HepG2 (cell line): ENCODE measurements at regions not wholly inside any gene's neighbourhood (a gene's known extent, or its start where the extent isn't known, plus 50 kb on each side); places are given as distances from the start of the nearest gene placed in this dataset.

Source experiments
- ATAC-seq: fragments of 200-7000 bp; cut with Tn5 transposase; 3 replicates; pipeline ENCODE4 v1.9.1; 2020; ENCODE audit warnings: mild to moderate bottlenecking, moderate library complexity
- BruUV-seq: library from RNA; stranded (reverse); fragments of 400-500 nt; replicated peaks from 2 replicates; lab custom pipeline; 2021; lab: Mats Ljungman, UMichigan
- CTCF ChIA-PET: fragments of 300-600 bp; formaldehyde crosslinking; extraction: SDS; loops from one replicate; lab custom pipeline; 2021; ENCODE audit warnings: low total read pairs, inconsistent platforms, low intra/inter-chr PET ratio; lab: Yijun Ruan, JAX
- POLR2A ChIA-PET: fragments of 350-600 bp; sonication (Branson Sonifier 250); formaldehyde crosslinking; loops from one replicate; lab custom pipeline; 2020; ENCODE audit warnings: antibody characterized with exemption, inconsistent platforms; lab: Yijun Ruan, JAX
- DNase-seq: peaks from one replicate; pipeline ENCODE4 v3.0.0-alpha.2; 2015; ENCODE audit warnings: low spot score
- FAIRE-seq: peaks from 3 replicates; lab custom pipeline; 2011; peaks lifted over from hg19 to GRCh38; lab: Jason Lieb, UNC
- H2AFZ ChIP-seq: one replicate; pipeline ENCODE4 v1.6.1; 2011; ENCODE audit warnings: low read length, inconsistent platforms
- H3K27ac ChIP-seq: fragments of 300-600 bp; 3 replicates; pipeline ENCODE4 v1.8.0; 2011; ENCODE audit warnings: mixed run types, mild to moderate bottlenecking, mixed read lengths, low read length, inconsistent platforms; ENCODE audit not compliant: insufficient read depth; ENCODE audit errors: extremely low read length
- H3K27me3 ChIP-seq, 2 experiments: fragments of 200-600 bp in 1 of 2; 2 replicates in 1 of 2; 3 replicates in 1 of 2; pipeline versions ENCODE4 v1.6.0 to v1.8.0; 2011; ENCODE audit warnings: low read length in 2 of 2, mild to moderate bottlenecking in 2 of 2, moderate library complexity in 2 of 2, inconsistent platforms in 1 of 2; ENCODE audit not compliant: insufficient read depth in 2 of 2, control insufficient read depth in 1 of 2
- H3K36me3 ChIP-seq, 2 experiments: fragments of 200-600 bp in 1 of 2; replicated peaks in 1 of 2; 2 replicates in 1 of 2; 3 replicates in 1 of 2; pipeline versions ENCODE4 v1.5.1 to v1.8.0; 2011; ENCODE audit warnings: low read length in 2 of 2, inconsistent platforms in 1 of 2; ENCODE audit not compliant: insufficient read depth in 2 of 2, control insufficient read depth in 1 of 2
- H3K4me1 ChIP-seq: 2 replicates; pipeline ENCODE4 v1.5.1; 2012; ENCODE audit warnings: low read length, inconsistent platforms; ENCODE audit not compliant: insufficient read depth
- H3K4me2 ChIP-seq: 2 replicates; pipeline ENCODE4 v1.6.0; 2011; ENCODE audit warnings: low read depth, low read length, inconsistent platforms
- H3K4me3 ChIP-seq, 3 experiments: fragments of 200-600 bp in 1 of 3; sonication (generic), shearing (Covaris generic) in 1 of 3; replicated peaks in 1 of 3; 2 replicates each; pipeline ENCODE4 v1.5.1; 2011 to 2016; ENCODE audit warnings: low read length in 3 of 3, inconsistent platforms in 2 of 3, low read depth in 2 of 3, mild to moderate bottlenecking in 2 of 3, control low read depth in 1 of 3, mixed read lengths in 1 of 3; ENCODE audit not compliant: insufficient read depth in 1 of 3
- H3K79me2 ChIP-seq: one replicate; pipeline ENCODE4 v1.6.1; 2011; ENCODE audit warnings: low read length, inconsistent platforms; ENCODE audit not compliant: insufficient read depth
- H3K9ac ChIP-seq: 2 replicates; pipeline ENCODE4 v1.6.0; 2011; ENCODE audit warnings: mild to moderate bottlenecking, low read depth, low read length, inconsistent platforms; ENCODE audit not compliant: insufficient read depth
- H3K9me3 ChIP-seq: 2 replicates; pipeline ENCODE4 v1.5.1; 2012; ENCODE audit warnings: mild to moderate bottlenecking, low read length
- H4K20me1 ChIP-seq: 2 replicates; pipeline ENCODE4 v1.6.0; 2011; ENCODE audit warnings: inconsistent platforms, mild to moderate bottlenecking, low read length, moderate library complexity; ENCODE audit not compliant: insufficient read depth
- MAFK ChIP-seq, 2 experiments: IDR thresholded peaks in 1 of 2; conservative IDR thresholded peaks in 1 of 2; 2 replicates each; pipeline ENCODE4 v1.6.1; 2011; ENCODE audit warnings: improper control_type of control experiment in 2 of 2, low read length in 2 of 2
- TIGD3 ChIP-seq: sonication (generic); formaldehyde crosslinking; IDR thresholded peaks from 2 replicates; pipeline ENCODE4 v1.5.1; 2020; ENCODE audit warnings: mild to moderate bottlenecking, missing genetic modification reagents, borderline replicate concordance
- ZNF143 ChIP-seq: sonication (generic); formaldehyde crosslinking; IDR thresholded peaks from 2 replicates; pipeline ENCODE4 v1.4.0; 2020; ENCODE audit warnings: missing genetic modification reagents
- ZNF407 ChIP-seq: sonication (generic); formaldehyde crosslinking; IDR thresholded peaks from one replicate; pipeline ENCODE4 v1.5.1; 2020; ENCODE audit warnings: mild to moderate bottlenecking, missing genetic modification reagents; ENCODE audit errors: not compliant biosample characterization
- WGBS: methylation state at CpG from one replicate; pipeline ENCODE4 v1.1.6; 2017; ENCODE audit warnings: low lambda C conversion rate; 5-methylcytosine and 5-hydroxymethylcytosine counted together
- in situ Hi-C: cut with HindIII; loops from 2 replicates; pipeline ENCODE4 v1.10.0; 2017; ENCODE audit warnings: low pct_unique_long_range_greater_than_20kb; ENCODE audit not compliant: extremely low pct_ligation_motif_present
- intact Hi-C: fragments of 100-400 bp; cut with micrococcal nuclease; formaldehyde crosslinking; loops from one replicate; pipeline ENCODE4 v1.10.0; 2022; ENCODE audit not compliant: unreplicated experiment
- TF ChIP-seq, protein P1 (sequence below): sonication (generic); formaldehyde crosslinking; IDR thresholded peaks from 2 replicates; pipeline ENCODE4 v1.5.0; 2020; ENCODE audit warnings: mild to moderate bottlenecking, missing genetic modification reagents, moderate library complexity
- TF ChIP-seq, protein P2 (sequence below): sonication (generic); formaldehyde crosslinking; IDR thresholded peaks from 2 replicates; pipeline ENCODE4 v1.8.1; 2023; ENCODE audit warnings: missing genetic modification reagents, inconsistent platforms, borderline replicate concordance

- no peak for ATAC-seq
- no peak overlapping the region for H3K27ac ChIP-seq
- 38% methylated on average over 4 of the region's 4 CpGs for WGBS
- POLR2A ChIA-PET = no interaction called here
- H3K4me2 ChIP-seq = no peak overlapping the region
- no peaks in the 10 kb centered on the region for H3K27me3 ChIP-seq
- no peaks in the 10 kb centered on the region for H3K9me3 ChIP-seq
- H3K36me3 ChIP-seq = no peaks in the 10 kb centered on the region
- CTCF ChIA-PET = no interaction called here
- no peak overlapping the region for H3K4me3 ChIP-seq
- in situ Hi-C loops = no loop called here
- FAIRE-seq = no peak
- no peaks in the 10 kb centered on the region for H3K4me1 ChIP-seq
- DNase-seq = no peak
- no peak overlapping the region for H3K9ac ChIP-seq
- no TSS peak for BruUV-seq
- H4K20me1 ChIP-seq = no peaks in the 10 kb centered on the region
- H3K79me2 ChIP-seq = no peaks in the 10 kb centered on the region
- no peak overlapping the region for H2AFZ ChIP-seq
- intact Hi-C loops = no loop called here
- TF ChIP-seq ZNF407 (CRISPR knock-in tag) = no peak
- TF ChIP-seq ZNF143 (CRISPR knock-in tag) = no peak
- TF ChIP-seq, protein P1, sequence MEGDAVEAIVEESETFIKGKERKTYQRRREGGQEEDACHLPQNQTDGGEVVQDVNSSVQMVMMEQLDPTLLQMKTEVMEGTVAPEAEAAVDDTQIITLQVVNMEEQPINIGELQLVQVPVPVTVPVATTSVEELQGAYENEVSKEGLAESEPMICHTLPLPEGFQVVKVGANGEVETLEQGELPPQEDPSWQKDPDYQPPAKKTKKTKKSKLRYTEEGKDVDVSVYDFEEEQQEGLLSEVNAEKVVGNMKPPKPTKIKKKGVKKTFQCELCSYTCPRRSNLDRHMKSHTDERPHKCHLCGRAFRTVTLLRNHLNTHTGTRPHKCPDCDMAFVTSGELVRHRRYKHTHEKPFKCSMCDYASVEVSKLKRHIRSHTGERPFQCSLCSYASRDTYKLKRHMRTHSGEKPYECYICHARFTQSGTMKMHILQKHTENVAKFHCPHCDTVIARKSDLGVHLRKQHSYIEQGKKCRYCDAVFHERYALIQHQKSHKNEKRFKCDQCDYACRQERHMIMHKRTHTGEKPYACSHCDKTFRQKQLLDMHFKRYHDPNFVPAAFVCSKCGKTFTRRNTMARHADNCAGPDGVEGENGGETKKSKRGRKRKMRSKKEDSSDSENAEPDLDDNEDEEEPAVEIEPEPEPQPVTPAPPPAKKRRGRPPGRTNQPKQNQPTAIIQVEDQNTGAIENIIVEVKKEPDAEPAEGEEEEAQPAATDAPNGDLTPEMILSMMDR (CRISPR knock-in tag) = no peak
- TF ChIP-seq TIGD3 (CRISPR knock-in tag) = no peak
- TF ChIP-seq, protein P2, sequence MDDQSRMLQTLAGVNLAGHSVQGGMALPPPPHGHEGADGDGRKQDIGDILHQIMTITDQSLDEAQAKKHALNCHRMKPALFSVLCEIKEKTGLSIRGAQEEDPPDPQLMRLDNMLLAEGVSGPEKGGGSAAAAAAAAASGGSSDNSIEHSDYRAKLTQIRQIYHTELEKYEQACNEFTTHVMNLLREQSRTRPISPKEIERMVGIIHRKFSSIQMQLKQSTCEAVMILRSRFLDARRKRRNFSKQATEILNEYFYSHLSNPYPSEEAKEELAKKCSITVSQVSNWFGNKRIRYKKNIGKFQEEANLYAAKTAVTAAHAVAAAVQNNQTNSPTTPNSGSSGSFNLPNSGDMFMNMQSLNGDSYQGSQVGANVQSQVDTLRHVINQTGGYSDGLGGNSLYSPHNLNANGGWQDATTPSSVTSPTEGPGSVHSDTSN (CRISPR knock-in tag) = no peak
- TF ChIP-seq MAFK (conservative IDR thresholded peaks at IDR 0.05 in 1 of 2, IDR thresholded peaks at IDR 0.05 in 1 of 2; ENCODE audit: low read length in 2 of 2) = no peak
Measured at GRCh38 chr4:133424605-133425004, 275.5 kb downstream of the PCDH10 start.
